22Rv1 (cell line): ENCODE measurements at regions not wholly inside any gene's neighbourhood (a gene's known extent, or its start where the extent isn't known, plus 50 kb on each side); places are given as distances from the start of the nearest gene placed in this dataset.

Source experiments
- CTCF ChIP-seq: fragments of 450-650 bp; IDR thresholded peaks from 2 replicates; pipeline ENCODE4 v1.5.1; 2017; ENCODE audit warnings: mild to moderate bottlenecking
- ZFX ChIP-seq: fragments of 450-650 bp; IDR thresholded peaks from 2 replicates; pipeline ENCODE4 v1.6.1; 2017; ENCODE audit warnings: antibody characterized with exemption, borderline replicate concordance

DNA sequence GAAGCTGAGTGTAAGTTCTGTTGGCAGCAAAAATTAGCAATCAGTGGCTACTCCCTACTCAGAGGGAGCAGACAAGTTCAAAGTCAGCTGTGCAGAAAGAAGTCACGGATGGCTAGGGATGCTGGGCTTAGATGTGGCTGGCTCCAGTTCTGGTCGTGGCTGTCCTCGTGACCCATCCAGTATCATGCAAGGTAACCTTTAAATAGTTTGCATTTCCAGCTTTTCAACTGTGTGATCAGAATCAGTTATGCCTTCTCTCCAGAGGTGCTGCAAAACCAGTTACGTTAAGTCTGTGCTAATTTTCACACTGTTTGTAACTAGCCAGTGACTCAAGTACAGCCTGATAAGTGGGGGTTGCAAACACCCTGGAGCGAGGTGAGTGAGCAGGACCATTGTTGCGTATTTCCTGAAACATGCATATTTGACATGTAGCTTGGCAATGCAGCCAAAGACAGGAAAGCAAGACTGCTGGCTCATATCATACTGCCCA is 302.4 kb downstream of the ATPSCKMT start:
- TF ChIP-seq CTCF (no peak), ZFX (no peak)
